ENCODE measurements at regions not wholly inside any gene's neighbourhood (a gene's known extent, or its start where the extent isn't known, plus 50 kb on each side); places are given as distances from the start of the nearest gene placed in this dataset.

DNA sequence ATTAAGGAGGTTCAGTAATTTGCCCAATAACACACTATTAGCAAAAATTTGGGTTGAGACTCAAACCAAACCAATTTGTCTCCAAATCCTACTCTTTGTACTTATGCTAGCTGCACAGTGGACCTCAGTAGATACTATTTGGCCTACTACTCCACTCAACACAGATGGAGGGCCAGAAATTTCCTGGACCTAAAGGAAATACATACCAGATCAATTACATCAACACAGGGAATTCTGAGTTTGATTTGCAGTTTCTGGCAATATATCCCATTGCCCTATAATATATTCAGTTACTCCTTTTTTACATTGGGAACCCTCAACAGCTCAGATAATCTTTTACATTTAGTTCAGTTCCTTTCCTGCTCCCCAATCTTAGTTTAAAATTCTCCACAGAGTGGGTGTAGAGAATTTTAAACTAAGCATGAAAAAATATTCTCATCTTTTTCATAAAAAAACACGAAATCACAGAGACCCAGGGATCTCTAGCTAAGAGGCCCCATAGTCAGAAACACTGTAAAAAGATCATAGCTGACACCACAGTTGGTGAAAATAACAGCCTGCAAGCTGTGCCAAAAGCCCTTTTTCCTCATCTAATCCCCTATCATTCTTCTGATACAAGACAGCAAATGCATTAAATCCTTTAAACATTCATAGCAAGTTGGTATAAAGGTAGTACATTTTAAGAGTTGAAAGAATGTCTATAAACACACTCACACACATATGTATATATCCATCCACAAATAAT, 317.7 kb upstream of the ESRRG start:
- TF ChIP-seq, protein P1, sequence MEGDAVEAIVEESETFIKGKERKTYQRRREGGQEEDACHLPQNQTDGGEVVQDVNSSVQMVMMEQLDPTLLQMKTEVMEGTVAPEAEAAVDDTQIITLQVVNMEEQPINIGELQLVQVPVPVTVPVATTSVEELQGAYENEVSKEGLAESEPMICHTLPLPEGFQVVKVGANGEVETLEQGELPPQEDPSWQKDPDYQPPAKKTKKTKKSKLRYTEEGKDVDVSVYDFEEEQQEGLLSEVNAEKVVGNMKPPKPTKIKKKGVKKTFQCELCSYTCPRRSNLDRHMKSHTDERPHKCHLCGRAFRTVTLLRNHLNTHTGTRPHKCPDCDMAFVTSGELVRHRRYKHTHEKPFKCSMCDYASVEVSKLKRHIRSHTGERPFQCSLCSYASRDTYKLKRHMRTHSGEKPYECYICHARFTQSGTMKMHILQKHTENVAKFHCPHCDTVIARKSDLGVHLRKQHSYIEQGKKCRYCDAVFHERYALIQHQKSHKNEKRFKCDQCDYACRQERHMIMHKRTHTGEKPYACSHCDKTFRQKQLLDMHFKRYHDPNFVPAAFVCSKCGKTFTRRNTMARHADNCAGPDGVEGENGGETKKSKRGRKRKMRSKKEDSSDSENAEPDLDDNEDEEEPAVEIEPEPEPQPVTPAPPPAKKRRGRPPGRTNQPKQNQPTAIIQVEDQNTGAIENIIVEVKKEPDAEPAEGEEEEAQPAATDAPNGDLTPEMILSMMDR (IDR thresholded peaks at IDR 0.05): no peak

DNA sequence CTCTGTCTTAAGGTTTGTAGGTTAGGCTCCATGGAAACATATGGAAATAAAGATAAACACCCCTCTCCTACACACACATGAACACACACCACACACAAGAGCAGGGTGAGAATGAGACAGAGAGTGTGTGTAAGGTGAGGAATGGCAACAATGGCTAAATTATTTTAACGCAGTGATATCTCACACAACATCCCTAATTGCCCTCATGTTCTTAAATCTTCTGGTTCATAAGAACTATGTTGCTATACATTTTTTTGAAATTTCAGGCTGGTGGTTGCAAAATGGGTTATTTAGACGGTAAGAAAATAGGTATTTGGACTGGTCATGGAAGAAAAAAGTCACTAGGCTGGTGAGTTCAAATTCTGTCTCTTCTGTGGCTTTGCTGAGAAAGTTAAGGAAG, 316.7 kb upstream of the ESRRG start:
- TF ChIP-seq, protein P1 (IDR thresholded peaks at IDR 0.05): no peak

DNA sequence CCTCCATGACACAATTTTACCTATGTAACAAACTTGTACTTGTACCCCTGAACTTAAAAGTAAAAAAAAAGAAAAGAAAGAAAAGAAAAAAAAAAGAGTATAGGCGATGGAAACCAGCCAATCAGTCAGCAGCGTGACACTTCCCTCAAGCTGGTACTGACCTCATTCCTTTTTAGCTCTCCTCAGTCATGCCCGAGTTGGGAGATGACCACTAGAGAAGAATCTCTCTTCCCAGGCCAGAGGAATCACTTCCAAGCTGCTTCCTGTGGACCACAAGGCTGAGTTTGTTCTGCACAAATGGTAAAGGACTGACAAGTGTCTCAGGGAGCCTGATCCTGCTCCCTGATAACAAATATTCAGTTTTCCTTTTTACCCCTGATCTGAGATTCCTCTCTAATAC, 313.5 kb upstream of the ESRRG start:
- TF ChIP-seq, protein P1 (IDR thresholded peaks at IDR 0.05): no peak

DNA sequence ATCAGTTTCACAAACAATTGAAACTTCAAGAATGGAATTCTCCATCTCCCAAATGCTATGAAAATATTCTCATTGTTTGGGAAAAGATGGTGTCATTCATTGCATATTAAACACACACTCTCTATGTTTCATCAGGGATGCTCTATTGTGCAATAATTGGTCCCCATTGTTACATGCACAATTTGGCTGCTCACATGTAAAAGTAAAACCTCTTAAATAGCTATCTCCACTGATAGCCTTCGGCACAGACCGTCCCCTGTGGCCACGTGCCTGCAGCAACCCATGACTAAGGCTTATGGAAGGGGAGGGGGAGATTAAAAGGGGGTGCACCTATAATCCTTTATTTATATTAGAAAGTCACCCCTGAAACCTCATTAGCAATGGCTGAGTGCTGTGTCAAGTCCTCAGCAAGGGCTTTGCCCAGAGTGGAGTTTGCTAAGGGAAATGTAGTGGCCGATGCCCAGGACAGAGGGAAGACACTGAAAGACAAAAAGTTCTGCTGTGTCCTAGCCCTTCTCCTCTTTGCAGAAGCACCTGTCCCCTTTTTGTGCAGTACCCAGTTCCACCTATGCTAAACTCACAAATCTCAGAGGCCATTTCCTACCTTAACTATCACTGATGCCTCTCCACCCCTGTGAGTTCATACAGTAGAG, 309.6 kb upstream of the ESRRG start:
- TF ChIP-seq, protein P1 (IDR thresholded peaks at IDR 0.05): no peak

DNA sequence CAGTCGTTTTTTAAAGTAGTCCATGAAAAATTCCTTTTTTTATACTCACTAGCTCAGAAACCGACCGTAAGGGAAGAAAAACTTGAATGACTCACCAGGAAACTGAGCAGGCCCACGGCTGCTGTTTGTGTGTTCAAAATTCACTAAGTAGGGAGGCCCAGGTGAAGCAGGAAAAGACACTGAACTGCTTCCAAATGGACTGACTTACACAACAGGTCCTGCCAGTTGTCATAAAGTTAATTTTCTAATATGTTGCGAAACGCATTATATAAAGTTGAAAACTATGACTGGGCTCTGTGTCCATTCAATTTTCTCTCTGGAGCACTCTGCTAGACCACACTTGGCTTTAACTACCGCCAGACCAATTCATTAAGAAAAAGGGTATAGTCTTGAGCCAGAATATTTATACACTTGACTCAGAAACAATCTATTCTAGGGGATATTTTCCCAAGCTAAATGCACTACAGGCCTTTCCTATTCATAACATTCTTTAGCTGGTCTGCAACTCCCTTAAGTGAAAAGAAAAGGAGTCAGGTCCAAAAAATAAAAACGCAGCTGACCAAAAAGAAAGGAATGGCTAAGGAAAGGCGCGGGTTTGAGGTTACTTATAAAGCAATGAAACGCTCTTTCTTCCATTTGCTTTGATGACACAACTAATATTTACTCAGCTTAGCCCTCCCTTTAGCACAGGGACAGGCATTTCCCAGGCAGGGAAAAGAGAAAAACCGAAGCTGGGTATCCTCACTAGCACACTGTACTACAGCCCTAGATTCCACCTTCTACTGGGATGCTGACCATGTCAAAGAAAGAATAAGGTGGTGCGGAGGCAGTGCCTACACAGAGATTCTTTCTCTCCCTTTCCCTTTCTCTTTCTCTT, 306.3 kb upstream of the ESRRG start:
- TF ChIP-seq, protein P1 (IDR thresholded peaks at IDR 0.05): no peak

DNA sequence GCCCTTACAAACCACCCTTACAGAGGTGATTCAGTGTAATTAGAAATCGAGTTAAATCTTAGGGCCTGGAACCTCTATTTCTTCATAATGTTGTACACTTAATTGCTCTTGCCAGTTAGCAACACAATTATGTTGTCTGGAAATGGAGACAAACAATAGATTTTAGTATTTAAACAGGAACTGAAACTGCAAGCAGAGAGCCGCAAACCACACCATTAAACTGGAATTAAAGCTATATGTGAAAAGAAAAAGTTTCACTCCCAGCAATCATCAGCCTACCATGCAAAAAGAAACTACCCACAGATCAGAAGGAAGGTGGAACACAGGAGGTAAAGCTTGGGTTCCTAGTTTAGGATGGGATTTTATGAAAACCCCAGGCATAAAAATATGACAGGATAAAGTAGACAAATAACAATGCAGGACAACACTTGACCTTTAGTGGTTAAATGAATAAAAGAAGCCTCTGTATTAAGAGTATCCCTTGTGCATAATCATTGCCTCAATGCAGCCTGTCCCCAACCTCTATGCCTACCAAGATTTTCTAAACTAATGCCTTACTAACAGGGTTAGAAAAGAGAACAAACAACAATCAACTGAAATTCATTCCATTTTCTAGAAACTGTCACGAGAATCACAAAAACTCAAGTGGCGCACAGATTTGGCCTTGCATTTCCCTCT, 304.3 kb upstream of the ESRRG start:
- TF ChIP-seq, protein P1 (IDR thresholded peaks at IDR 0.05): no peak

DNA sequence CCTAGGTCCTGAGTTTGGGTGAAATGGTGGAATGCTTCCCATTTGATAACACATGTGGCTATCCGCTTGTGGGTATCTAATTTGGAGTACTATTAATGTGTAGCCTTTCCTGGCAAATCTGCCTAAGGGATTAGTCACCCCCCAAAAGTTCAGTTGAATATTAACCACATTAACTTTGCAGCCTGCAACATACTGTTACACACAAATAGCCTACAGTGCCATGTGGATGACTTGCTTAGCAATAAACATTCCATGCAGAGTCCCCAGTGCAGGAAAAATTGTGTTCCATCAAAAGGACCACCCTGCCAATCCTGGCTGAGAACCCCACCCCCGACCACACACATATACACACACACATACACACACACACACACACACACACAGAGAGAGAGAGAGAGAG, 303.3 kb upstream of the ESRRG start:
- TF ChIP-seq, protein P1 (IDR thresholded peaks at IDR 0.05): no peak
